Aorta (tissue), 5 donors: ENCODE measurements at regions not wholly inside any gene's neighbourhood (a gene's known extent, or its start where the extent isn't known, plus 50 kb on each side); places are given as distances from the start of the nearest gene placed in this dataset.

Source experiments
- ATAC-seq: fragments of 200-7000 bp; cut with Tn5 transposase; one replicate; pipeline ENCODE4 v1.9.1; 2022; ENCODE audit warnings: moderate library complexity; ENCODE audit not compliant: low FRiP score
- DNase-seq, 2 donors: peaks; one replicate each; pipeline ENCODE4 v3.0.0-alpha.2; 2020
- H3K27ac ChIP-seq, 2 donors: one replicate each; pipeline ENCODE4 v1.5.1; 2013; ENCODE audit warnings: low read length in 2 of 2, mild to moderate bottlenecking in 2 of 2, moderate library complexity in 2 of 2, control low read depth in 1 of 2, inconsistent platforms in 1 of 2, low read depth in 1 of 2
- H3K27me3 ChIP-seq, 2 donors: one replicate each; pipeline ENCODE4 v1.6.1; 2013; ENCODE audit warnings: control low read depth in 1 of 2, low read length in 1 of 2, mild to moderate bottlenecking in 1 of 2, moderate library complexity in 1 of 2; ENCODE audit not compliant: insufficient read depth in 2 of 2, control insufficient read depth in 1 of 2
- H3K36me3 ChIP-seq, 2 donors: one replicate each; pipeline ENCODE4 v1.6.1; 2013; ENCODE audit warnings: control low read depth in 1 of 2, low read length in 1 of 2, mild to moderate bottlenecking in 1 of 2; ENCODE audit not compliant: insufficient read depth in 2 of 2, control insufficient read depth in 1 of 2
- H3K4me1 ChIP-seq, 2 donors: one replicate each; pipeline ENCODE4 v1.6.1; 2013; ENCODE audit warnings: low read length in 2 of 2, control low read depth in 1 of 2, mild to moderate bottlenecking in 1 of 2, moderate library complexity in 1 of 2; ENCODE audit not compliant: insufficient read depth in 2 of 2, control insufficient read depth in 1 of 2
- H3K4me3 ChIP-seq, 2 donors: one replicate each; pipeline ENCODE4 v1.5.1; 2013; ENCODE audit warnings: low read length in 2 of 2, control low read depth in 1 of 2, mild to moderate bottlenecking in 1 of 2
- H3K9me3 ChIP-seq: one replicate; pipeline ENCODE4 v1.6.1; 2013; ENCODE audit warnings: mild to moderate bottlenecking, low read length; ENCODE audit not compliant: control insufficient read depth
- WGBS, 2 donors: extraction: QIAGEN DNeasy Blood & Tissue Kit; methylation state at CpG; one replicate each; pipeline ENCODE4 v1.1.7; 2013; 5-methylcytosine and 5-hydroxymethylcytosine counted together
- intact Hi-C, 2 donors: fragments of 100-400 bp; cut with DNase I; formaldehyde crosslinking; loops; one replicate each; pipeline versions ENCODE4 v1.14.2 to v1.15.0; 2022
- donor health status: healthy with polysubstance abuse.
- donor health status: Bipolar disorder and iron deficiency.
- donor health status: DM: no; HTN: no; CAD: no.
- donor health status: DM: no; HTN: no; CAD: no.
- donor health status: DM: yes; HTN: yes; CAD: no.

DNA sequence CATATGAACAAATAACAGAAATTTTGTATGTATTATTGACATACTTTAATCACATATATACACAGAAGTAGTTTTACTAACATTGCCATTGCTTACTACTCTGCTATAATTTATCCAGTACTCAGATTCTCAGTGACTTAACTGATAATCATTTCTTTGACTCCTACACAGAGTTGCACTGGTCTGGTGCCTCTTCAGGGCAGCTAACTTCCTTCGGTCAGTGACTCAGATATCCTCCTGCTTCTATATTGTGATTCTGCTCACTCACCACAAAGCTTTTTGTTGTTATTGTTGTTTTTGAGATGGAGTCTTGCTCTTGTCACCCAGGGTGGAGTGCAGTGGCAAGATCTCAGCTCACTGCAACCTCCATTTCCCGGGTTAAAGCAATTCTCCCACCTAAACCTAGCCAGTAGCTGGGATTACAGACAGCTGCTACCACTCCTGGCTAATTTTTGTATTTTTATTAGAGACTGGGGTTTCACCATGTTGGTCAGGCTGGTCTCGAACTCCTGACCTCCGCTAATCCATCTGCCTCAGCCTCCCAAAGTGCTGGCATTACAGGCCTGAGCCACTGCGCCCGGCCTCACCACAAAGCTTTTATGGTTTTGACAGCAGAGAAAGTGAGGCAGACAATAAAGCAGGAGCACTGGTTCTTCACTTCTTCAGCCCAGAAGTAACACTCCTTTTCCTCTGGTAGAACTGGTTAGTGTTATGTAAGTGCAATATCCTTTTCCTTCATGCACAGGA is 499.3 kb downstream of the EPHA5 start:
- WGBS, 2 donors = 87 to 88% methylated on average over 6 of the region's 6 CpGs
- Histone ChIP-seq H3K27ac (no peak overlapping the region), H3K36me3 (no peaks in the 10 kb centered on the region), H3K4me3 (no peak overlapping the region), H3K27me3 (no peaks in the 10 kb centered on the region), H3K9me3 (no peaks in the 10 kb centered on the region), H3K4me1 (peaks cover 0 to 1% of the 10 kb centered on the region in 2 donors)
- ATAC-seq (no peak), DNase-seq (no peak)
- intact Hi-C loops = no loop called here

- Histone ChIP-seq H3K36me3 (no peaks in the 10 kb centered on the region), H3K9me3 (no peaks in the 10 kb centered on the region), H3K4me3 (no peak overlapping the region), H3K4me1 (no peaks in the 10 kb centered on the region), H3K27ac (no peak overlapping the region), H3K27me3 (no peaks in the 10 kb centered on the region)
- 46 to 56% methylated on average over 3 of the region's 3 CpGs for WGBS, 2 donors
- ATAC-seq (no peak), DNase-seq (no peak)
- intact Hi-C loops = no loop called here
Observed at GRCh38 chr4:65167719-65168118, 502.6 kb downstream of the EPHA5 start.

- Histone ChIP-seq H3K9me3 (no peaks in the 10 kb centered on the region), H3K4me3 (no peak overlapping the region), H3K27ac (no peak overlapping the region), H3K36me3 (no peaks in the 10 kb centered on the region), H3K27me3 (no peaks in the 10 kb centered on the region), H3K4me1 (no peaks in the 10 kb centered on the region)
- ATAC-seq (no peak), DNase-seq (no peak)
- intact Hi-C loops = no loop called here
Observed at GRCh38 chr4:65152205-65152604, 518.1 kb downstream of the EPHA5 start.

GRCh38 chr4:65139998-65140397 is 530.3 kb downstream of the EPHA5 start:
- no peak for DNase-seq
- 83 to 94% methylated on average over 1 of the region's 1 CpG for WGBS, 2 donors
- Histone ChIP-seq H3K4me1 (no peaks in the 10 kb centered on the region), H3K9me3 (no peaks in the 10 kb centered on the region), H3K4me3 (no peak overlapping the region), H3K27me3 (no peaks in the 10 kb centered on the region), H3K27ac (no peak overlapping the region), H3K36me3 (no peaks in the 10 kb centered on the region)
- intact Hi-C loops = no loop called here
- no peak for ATAC-seq

DNA sequence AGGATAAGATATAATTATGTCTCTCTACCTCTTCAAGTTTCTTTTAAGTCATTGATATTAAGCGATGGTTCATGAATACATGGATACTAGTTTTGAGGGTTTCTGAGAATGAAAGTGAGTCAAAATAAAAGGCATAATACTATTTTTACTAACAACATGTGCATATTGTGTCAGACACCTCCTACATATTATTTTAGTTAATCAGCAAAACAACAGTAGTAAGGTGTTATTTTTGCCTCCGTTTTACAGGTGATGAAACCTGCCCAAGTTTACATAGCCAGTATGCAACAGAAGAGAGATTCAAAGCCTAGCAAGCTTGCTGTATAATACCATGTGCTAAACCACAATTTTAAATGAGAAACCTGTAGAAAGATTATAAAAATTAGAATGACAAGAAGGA is 544.1 kb downstream of the EPHA5 start:
- Histone ChIP-seq H3K27ac (no peak overlapping the region), H3K9me3 (no peaks in the 10 kb centered on the region), H3K4me3 (no peak overlapping the region), H3K27me3 (no peaks in the 10 kb centered on the region), H3K4me1 (no peaks in the 10 kb centered on the region), H3K36me3 (no peaks in the 10 kb centered on the region)
- DNase-seq (no peak), ATAC-seq (no peak)
- 75 to 80% methylated on average over 2 of the region's 2 CpGs for WGBS, 2 donors
- intact Hi-C loops = no loop called here

DNA sequence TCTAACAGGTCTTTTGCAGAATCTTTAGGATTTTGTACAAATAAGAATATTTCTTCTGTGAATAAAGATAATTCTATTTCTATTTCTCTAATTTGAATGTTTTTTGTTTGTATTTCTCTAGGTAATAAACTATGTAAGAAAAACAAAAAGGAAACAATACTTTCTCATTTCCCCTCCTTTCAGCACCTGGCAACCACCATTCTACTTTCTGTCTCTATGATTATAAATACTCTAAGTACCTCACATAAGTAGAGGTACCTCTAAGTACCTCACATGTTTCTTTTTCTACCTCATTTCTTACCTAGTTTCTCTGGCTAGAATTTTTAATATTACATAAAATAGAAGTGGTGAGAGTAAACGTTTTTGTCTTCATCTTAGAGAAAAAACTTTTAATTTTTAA is 550.0 kb downstream of the EPHA5 start:
- DNase-seq = no peak
- Histone ChIP-seq H3K9me3 (no peaks in the 10 kb centered on the region), H3K36me3 (no peaks in the 10 kb centered on the region), H3K4me1 (no peaks in the 10 kb centered on the region), H3K27ac (no peak overlapping the region), H3K27me3 (no peaks in the 10 kb centered on the region), H3K4me3 (no peak overlapping the region)
- ATAC-seq = no peak
- intact Hi-C loops = no loop called here
- 16 to 27% methylated on average over 1 of the region's 1 CpG for WGBS, 2 donors

DNA sequence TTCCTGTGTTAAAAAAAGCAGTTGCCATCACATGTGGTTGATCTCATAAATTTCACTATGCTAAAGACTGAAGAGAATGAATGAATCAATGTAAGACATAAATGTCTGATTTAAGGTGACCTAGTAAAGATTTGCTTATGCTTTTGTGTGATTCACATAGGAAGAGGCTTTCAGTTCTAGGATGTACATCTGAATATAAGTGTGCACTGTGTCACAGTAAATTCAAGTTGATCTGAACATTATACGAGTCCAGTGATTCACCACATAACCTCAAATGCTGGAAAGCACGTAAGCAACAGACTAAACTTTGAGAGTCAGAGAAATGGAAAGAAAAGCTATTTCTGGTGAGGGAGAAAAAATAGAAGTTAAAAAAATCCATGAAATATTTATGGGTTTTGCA is 567.9 kb downstream of the EPHA5 start:
- intact Hi-C loops = no loop called here

GRCh38 chr4:65096630-65097029 is 573.7 kb downstream of the EPHA5 start:
- no peaks in the 10 kb centered on the region for H3K36me3 ChIP-seq
- no peak overlapping the region for H3K27ac ChIP-seq
- H3K4me3 ChIP-seq = no peak overlapping the region
- DNase-seq = no peak
- ATAC-seq = no peak
- no peaks in the 10 kb centered on the region for H3K9me3 ChIP-seq
- no peaks in the 10 kb centered on the region for H3K27me3 ChIP-seq
- WGBS, 2 donors = 30 to 32% methylated on average over 1 of the region's 1 CpG
- intact Hi-C loops = no loop called here
- no peaks in the 10 kb centered on the region for H3K4me1 ChIP-seq

More for the DNA sequence above, 567.9 kb downstream of the EPHA5 start:
- no peaks in the 10 kb centered on the region for H3K27me3 ChIP-seq
- 72 to 75% methylated on average over 2 of the region's 2 CpGs for WGBS, 2 donors
- no peaks in the 10 kb centered on the region for H3K4me1 ChIP-seq
- no peaks in the 10 kb centered on the region for H3K36me3 ChIP-seq
- H3K27ac ChIP-seq = no peak overlapping the region
- no peak for ATAC-seq
- no peak for DNase-seq
- H3K4me3 ChIP-seq = no peak overlapping the region
- H3K9me3 ChIP-seq = no peaks in the 10 kb centered on the region

- Histone ChIP-seq H3K9me3 (no peaks in the 10 kb centered on the region), H3K4me1 (no peaks in the 10 kb centered on the region), H3K4me3 (no peak overlapping the region), H3K27me3 (no peaks in the 10 kb centered on the region), H3K36me3 (no peaks in the 10 kb centered on the region), H3K27ac (no peak overlapping the region)
- DNase-seq (no peak), ATAC-seq (no peak)
- intact Hi-C loops = no loop called here
Observed at GRCh38 chr4:65089666-65090065, 580.6 kb downstream of the EPHA5 start.
